ENCODE measurements at regions not wholly inside any gene's neighbourhood (a gene's known extent, or its start where the extent isn't known, plus 50 kb on each side); places are given as distances from the start of the nearest gene placed in this dataset.

DNA sequence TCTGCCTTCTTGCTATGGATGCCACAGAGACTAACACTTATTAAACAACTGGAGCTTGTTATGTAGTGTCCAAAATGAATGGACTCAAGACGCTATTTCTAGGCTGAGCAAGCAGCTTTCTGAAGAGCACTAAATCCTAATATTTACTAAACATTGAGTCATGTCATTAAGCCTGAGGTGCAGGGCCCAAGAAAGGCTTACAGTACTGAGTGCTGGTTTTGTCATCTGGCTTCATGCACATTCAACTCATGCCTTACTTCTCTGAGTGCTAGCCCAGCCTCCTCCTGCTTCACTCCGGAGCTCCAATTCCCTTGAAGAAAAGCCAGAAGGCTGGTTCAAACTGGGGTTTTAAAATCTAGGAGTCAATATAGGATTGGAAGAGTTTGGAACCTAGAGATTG lies 363.3 kb upstream of the CDH5 start (continued):
- TF ChIP-seq, protein P1, sequence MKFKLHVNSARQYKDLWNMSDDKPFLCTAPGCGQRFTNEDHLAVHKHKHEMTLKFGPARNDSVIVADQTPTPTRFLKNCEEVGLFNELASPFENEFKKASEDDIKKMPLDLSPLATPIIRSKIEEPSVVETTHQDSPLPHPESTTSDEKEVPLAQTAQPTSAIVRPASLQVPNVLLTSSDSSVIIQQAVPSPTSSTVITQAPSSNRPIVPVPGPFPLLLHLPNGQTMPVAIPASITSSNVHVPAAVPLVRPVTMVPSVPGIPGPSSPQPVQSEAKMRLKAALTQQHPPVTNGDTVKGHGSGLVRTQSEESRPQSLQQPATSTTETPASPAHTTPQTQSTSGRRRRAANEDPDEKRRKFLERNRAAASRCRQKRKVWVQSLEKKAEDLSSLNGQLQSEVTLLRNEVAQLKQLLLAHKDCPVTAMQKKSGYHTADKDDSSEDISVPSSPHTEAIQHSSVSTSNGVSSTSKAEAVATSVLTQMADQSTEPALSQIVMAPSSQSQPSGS (IDR thresholded peaks at IDR 0.05; ENCODE audit: low read length), result no peak
- TF ChIP-seq, protein P2, sequence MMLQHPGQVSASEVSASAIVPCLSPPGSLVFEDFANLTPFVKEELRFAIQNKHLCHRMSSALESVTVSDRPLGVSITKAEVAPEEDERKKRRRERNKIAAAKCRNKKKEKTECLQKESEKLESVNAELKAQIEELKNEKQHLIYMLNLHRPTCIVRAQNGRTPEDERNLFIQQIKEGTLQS (IDR thresholded peaks at IDR 0.05; ENCODE audit: insufficient read depth, low read depth, low read length), result no peak
- TF ChIP-seq, protein P3, sequence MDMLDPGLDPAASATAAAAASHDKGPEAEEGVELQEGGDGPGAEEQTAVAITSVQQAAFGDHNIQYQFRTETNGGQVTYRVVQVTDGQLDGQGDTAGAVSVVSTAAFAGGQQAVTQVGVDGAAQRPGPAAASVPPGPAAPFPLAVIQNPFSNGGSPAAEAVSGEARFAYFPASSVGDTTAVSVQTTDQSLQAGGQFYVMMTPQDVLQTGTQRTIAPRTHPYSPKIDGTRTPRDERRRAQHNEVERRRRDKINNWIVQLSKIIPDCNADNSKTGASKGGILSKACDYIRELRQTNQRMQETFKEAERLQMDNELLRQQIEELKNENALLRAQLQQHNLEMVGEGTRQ (IDR thresholded peaks at IDR 0.05; ENCODE audit: low read length), result no peak
- TF ChIP-seq CREB1 (IDR thresholded peaks at IDR 0.05) (no peak), RFX5 (IDR thresholded peaks at IDR 0.05; ENCODE audit: borderline replicate concordance, low read depth, low read length) (no peak), MAFK (IDR thresholded peaks at IDR 0.05; ENCODE audit: low read depth, low read length) (no peak), RNF2 (IDR thresholded peaks at IDR 0.05; ENCODE audit: borderline replicate concordance, low read depth, low read length, missing control alignments, poor library complexity, severe bottlenecking) (no peak), SIX5 (IDR thresholded peaks at IDR 0.05; ENCODE audit: low read depth, low read length) (no peak)

Data from H1 (cell line).